Parathyroid adenoma (tissue), 2 donors: ENCODE measurements at regions not wholly inside any gene's neighbourhood (a gene's known extent, or its start where the extent isn't known, plus 50 kb on each side); places are given as distances from the start of the nearest gene placed in this dataset.

Experiments used
- H2AFZ ChIP-seq: fragments of 300-600 bp; sonication (generic); one replicate; pipeline ENCODE4 v1.7.0; 2017; ENCODE audit warnings: antibody characterized with exemption, mild to moderate bottlenecking
- H3K27ac ChIP-seq: fragments of 300-600 bp; sonication (generic); one replicate; pipeline ENCODE4 v1.7.0; 2017
- H3K27me3 ChIP-seq: fragments of 300-600 bp; sonication (generic); one replicate; pipeline ENCODE4 v1.7.0; 2017; ENCODE audit warnings: low read length; ENCODE audit not compliant: control insufficient read depth, insufficient read depth
- H3K36me3 ChIP-seq: fragments of 300-600 bp; sonication (generic); one replicate; pipeline ENCODE4 v1.7.0; 2017; ENCODE audit warnings: low read length; ENCODE audit not compliant: control insufficient read depth, insufficient read depth
- H3K4me1 ChIP-seq: fragments of 300-600 bp; sonication (generic); one replicate; pipeline ENCODE4 v1.7.0; 2017; ENCODE audit warnings: control low read depth
- H3K4me2 ChIP-seq: fragments of 300-600 bp; sonication (generic); one replicate; pipeline ENCODE4 v1.7.0; 2017; ENCODE audit warnings: low read length
- H3K4me3 ChIP-seq: fragments of 300-600 bp; sonication (generic); one replicate; pipeline ENCODE4 v1.7.0; 2017; ENCODE audit warnings: low read depth, low read length
- H3K79me2 ChIP-seq: fragments of 300-600 bp; sonication (generic); one replicate; pipeline ENCODE4 v1.7.0; 2017; ENCODE audit warnings: control low read depth
- H3K9ac ChIP-seq: fragments of 300-600 bp; sonication (generic); one replicate; pipeline ENCODE4 v1.7.0; 2017; ENCODE audit warnings: mild to moderate bottlenecking
- H3K9me3 ChIP-seq: fragments of 300-600 bp; sonication (generic); one replicate; pipeline ENCODE4 v1.7.0; 2017; ENCODE audit warnings: low read length; ENCODE audit not compliant: control insufficient read depth
- CTCF ChIP-seq: fragments of 300-600 bp; sonication (generic); IDR thresholded peaks from one replicate; pipeline ENCODE4 v1.7.0; 2017; ENCODE audit warnings: antibody characterized with exemption, mild to moderate bottlenecking
- donor health status: primary hyperparathyroidism.

GRCh38 chr2:120432293-120432975 is 86.5 kb downstream of the INHBB start:
- no peak overlapping the region for H3K4me3 ChIP-seq
- no peaks in the 10 kb centered on the region for H3K9me3 ChIP-seq
- no peaks in the 10 kb centered on the region for H3K4me1 ChIP-seq
- TF ChIP-seq CTCF: no peak
- no peak overlapping the region for H3K27ac ChIP-seq
- no peak overlapping the region for H3K9ac ChIP-seq
- no peak overlapping the region for H3K4me2 ChIP-seq
- no peaks in the 10 kb centered on the region for H3K36me3 ChIP-seq
- no peak overlapping the region for H2AFZ ChIP-seq
- H3K79me2 ChIP-seq: no peaks in the 10 kb centered on the region
- H3K27me3 ChIP-seq: no peaks in the 10 kb centered on the region

- no peaks in the 10 kb centered on the region for H3K27me3 ChIP-seq
Measured at GRCh38 chr2:120432976-120433815, 87.3 kb downstream of the INHBB start.

GRCh38 chr2:120433816-120434290 is 87.9 kb downstream of the INHBB start:
- H3K79me2 ChIP-seq: no peaks in the 10 kb centered on the region
- H3K9me3 ChIP-seq: no peaks in the 10 kb centered on the region
- no peak overlapping the region for H3K9ac ChIP-seq
- H3K4me1 ChIP-seq: no peaks in the 10 kb centered on the region
- H3K4me3 ChIP-seq: no peak overlapping the region
- no peak for TF ChIP-seq CTCF
- no peaks in the 10 kb centered on the region for H3K27me3 ChIP-seq
- H3K36me3 ChIP-seq: no peaks in the 10 kb centered on the region
- no peak overlapping the region for H3K4me2 ChIP-seq
- no peak overlapping the region for H3K27ac ChIP-seq
- H2AFZ ChIP-seq: no peak overlapping the region

More at GRCh38 chr2:120432976-120433815, 87.3 kb downstream of the INHBB start:
- no peak overlapping the region for H2AFZ ChIP-seq
- no peak overlapping the region for H3K27ac ChIP-seq
- H3K79me2 ChIP-seq: no peaks in the 10 kb centered on the region
- H3K9ac ChIP-seq: no peak overlapping the region
- TF ChIP-seq CTCF: no peak
- no peaks in the 10 kb centered on the region for H3K4me1 ChIP-seq
- no peak overlapping the region for H3K4me3 ChIP-seq
- H3K9me3 ChIP-seq: no peaks in the 10 kb centered on the region
- H3K4me2 ChIP-seq: no peak overlapping the region
- H3K36me3 ChIP-seq: no peaks in the 10 kb centered on the region

- H3K27ac ChIP-seq: no peak overlapping the region
- no peak overlapping the region for H2AFZ ChIP-seq
- no peak overlapping the region for H3K4me3 ChIP-seq
- H3K36me3 ChIP-seq: no peaks in the 10 kb centered on the region
- no peaks in the 10 kb centered on the region for H3K4me1 ChIP-seq
- no peaks in the 10 kb centered on the region for H3K27me3 ChIP-seq
- no peaks in the 10 kb centered on the region for H3K9me3 ChIP-seq
- H3K79me2 ChIP-seq: no peaks in the 10 kb centered on the region
- H3K9ac ChIP-seq: no peak overlapping the region
- no peak overlapping the region for H3K4me2 ChIP-seq
- TF ChIP-seq CTCF: no peak
Measured at GRCh38 chr2:120434492-120435308, 88.8 kb downstream of the INHBB start.
